A673 (cell line): ENCODE measurements at regions not wholly inside any gene's neighbourhood (a gene's known extent, or its start where the extent isn't known, plus 50 kb on each side); places are given as distances from the start of the nearest gene placed in this dataset.

Source experiments
- BruUV-seq: library from RNA; stranded (reverse); fragments of 400-500 nt; replicated peaks from 2 replicates; lab custom pipeline; 2021; lab: Mats Ljungman, UMichigan
- CTCF ChIA-PET: fragments of 300-600 bp; sonication (Branson Sonifier 250); formaldehyde crosslinking; loops from one replicate; lab custom pipeline; 2022; ENCODE audit warnings: antibody characterized with exemption; lab: Charles Lee
- POLR2A ChIA-PET: fragments of 300-600 bp; sonication (Branson Sonifier 250); formaldehyde crosslinking; loops from one replicate; lab custom pipeline; 2022; ENCODE audit warnings: antibody characterized with exemption; ENCODE audit not compliant: low non-redundant PET; lab: Charles Lee
- DNase-seq: peaks from one replicate; pipeline ENCODE4 v3.0.0-alpha.2; 2015; ENCODE audit warnings: low spot score
- H3K27ac ChIP-seq: fragments of 200-600 bp; sonication (generic); 2 replicates; pipeline ENCODE4 v1.5.1; 2016; ENCODE audit warnings: mixed run types, low read depth, mild to moderate bottlenecking, mixed read lengths, antibody characterized with exemption, low read length; ENCODE audit not compliant: poor library complexity, severe bottlenecking
- H3K27me3 ChIP-seq: fragments of 200-600 bp; sonication (generic); replicated peaks from 2 replicates; pipeline ENCODE4 v1.6.1; 2017; ENCODE audit warnings: mixed run types, low read depth, mild to moderate bottlenecking, mixed read lengths, antibody characterized with exemption, low read length; ENCODE audit not compliant: insufficient read depth, poor library complexity
- H3K36me3 ChIP-seq: fragments of 200-600 bp; sonication (generic); 2 replicates; pipeline ENCODE4 v1.6.1; 2016; ENCODE audit warnings: mixed run types, mild to moderate bottlenecking, mixed read lengths, antibody characterized with exemption, low read length; ENCODE audit not compliant: insufficient read depth, poor library complexity, severe bottlenecking
- H3K4me1 ChIP-seq: fragments of 200-600 bp; sonication (generic); 2 replicates; pipeline ENCODE4 v1.6.1; 2017; ENCODE audit warnings: mixed run types, mild to moderate bottlenecking, mixed read lengths, antibody characterized with exemption, low read length; ENCODE audit not compliant: insufficient read depth, poor library complexity, severe bottlenecking
- H3K4me3 ChIP-seq: fragments of 200-600 bp; sonication (generic); 2 replicates; pipeline ENCODE4 v1.5.1; 2016; ENCODE audit warnings: low read depth, mixed run types, mild to moderate bottlenecking, mixed read lengths, low read length; ENCODE audit not compliant: poor library complexity, severe bottlenecking
- H3K9me3 ChIP-seq: fragments of 200-600 bp; sonication (generic); 2 replicates; pipeline ENCODE4 v1.6.1; 2016; ENCODE audit warnings: mixed run types, low read depth, mild to moderate bottlenecking, mixed read lengths, antibody characterized with exemption, low read length; ENCODE audit not compliant: poor library complexity, severe bottlenecking
- EZH2 ChIP-seq: fragments of 200-600 bp; sonication (generic); IDR thresholded peaks from 2 replicates; pipeline ENCODE4 v1.6.1; 2017; ENCODE audit warnings: borderline replicate concordance, low read depth, mild to moderate bottlenecking, mixed read lengths, antibody characterized with exemption, low read length; ENCODE audit not compliant: poor library complexity, severe bottlenecking
- intact Hi-C: fragments of 100-400 bp; cut with micrococcal nuclease; formaldehyde crosslinking; loops from one replicate; pipeline ENCODE4 v1.10.0; 2022; ENCODE audit not compliant: unreplicated experiment
- TF ChIP-seq, protein P1 (sequence below): fragments of 300-800, 200-600 bp; sonication (generic); conservative IDR thresholded peaks from 2 replicates; pipeline ENCODE4 v1.5.1; 2017; ENCODE audit warnings: low read depth, mild to moderate bottlenecking, antibody characterized with exemption, low read length, moderate library complexity, mixed read lengths

DNA sequence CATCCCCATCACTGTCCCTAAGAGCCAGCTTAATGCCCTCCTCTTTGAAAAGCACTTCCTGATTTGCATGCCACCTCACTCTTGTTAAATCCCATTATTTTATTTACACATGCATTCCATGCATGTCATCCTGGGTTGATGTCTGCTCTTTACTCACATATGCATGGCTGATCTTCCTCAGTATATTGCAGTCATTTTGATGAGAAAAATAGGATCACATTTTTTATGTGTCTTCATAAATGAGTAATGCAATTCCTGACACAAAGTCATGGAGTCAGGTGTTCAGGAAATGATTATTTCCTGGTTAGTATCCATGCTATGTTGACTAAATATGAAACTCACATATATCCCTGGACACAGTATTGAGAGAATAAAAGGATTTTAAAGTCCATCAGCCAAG, 204.7 kb downstream of the SLIT2 start:
- peak; percentile 27 for DNase-seq
- intact Hi-C loops = no loop called here
- TF ChIP-seq, protein P1, sequence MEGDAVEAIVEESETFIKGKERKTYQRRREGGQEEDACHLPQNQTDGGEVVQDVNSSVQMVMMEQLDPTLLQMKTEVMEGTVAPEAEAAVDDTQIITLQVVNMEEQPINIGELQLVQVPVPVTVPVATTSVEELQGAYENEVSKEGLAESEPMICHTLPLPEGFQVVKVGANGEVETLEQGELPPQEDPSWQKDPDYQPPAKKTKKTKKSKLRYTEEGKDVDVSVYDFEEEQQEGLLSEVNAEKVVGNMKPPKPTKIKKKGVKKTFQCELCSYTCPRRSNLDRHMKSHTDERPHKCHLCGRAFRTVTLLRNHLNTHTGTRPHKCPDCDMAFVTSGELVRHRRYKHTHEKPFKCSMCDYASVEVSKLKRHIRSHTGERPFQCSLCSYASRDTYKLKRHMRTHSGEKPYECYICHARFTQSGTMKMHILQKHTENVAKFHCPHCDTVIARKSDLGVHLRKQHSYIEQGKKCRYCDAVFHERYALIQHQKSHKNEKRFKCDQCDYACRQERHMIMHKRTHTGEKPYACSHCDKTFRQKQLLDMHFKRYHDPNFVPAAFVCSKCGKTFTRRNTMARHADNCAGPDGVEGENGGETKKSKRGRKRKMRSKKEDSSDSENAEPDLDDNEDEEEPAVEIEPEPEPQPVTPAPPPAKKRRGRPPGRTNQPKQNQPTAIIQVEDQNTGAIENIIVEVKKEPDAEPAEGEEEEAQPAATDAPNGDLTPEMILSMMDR = no peak
- TF ChIP-seq EZH2 = no peak
- BruUV-seq = no TSS peak
- no peak overlapping the region for H3K4me3 ChIP-seq
- peaks cover 21% of the 10 kb centered on the region for H3K4me1 ChIP-seq
- CTCF ChIA-PET = no interaction called here
- H3K27ac ChIP-seq = no peak overlapping the region
- POLR2A ChIA-PET = no interaction called here
- no peaks in the 10 kb centered on the region for H3K27me3 ChIP-seq
- no peaks in the 10 kb centered on the region for H3K36me3 ChIP-seq
- no peaks in the 10 kb centered on the region for H3K9me3 ChIP-seq

DNA sequence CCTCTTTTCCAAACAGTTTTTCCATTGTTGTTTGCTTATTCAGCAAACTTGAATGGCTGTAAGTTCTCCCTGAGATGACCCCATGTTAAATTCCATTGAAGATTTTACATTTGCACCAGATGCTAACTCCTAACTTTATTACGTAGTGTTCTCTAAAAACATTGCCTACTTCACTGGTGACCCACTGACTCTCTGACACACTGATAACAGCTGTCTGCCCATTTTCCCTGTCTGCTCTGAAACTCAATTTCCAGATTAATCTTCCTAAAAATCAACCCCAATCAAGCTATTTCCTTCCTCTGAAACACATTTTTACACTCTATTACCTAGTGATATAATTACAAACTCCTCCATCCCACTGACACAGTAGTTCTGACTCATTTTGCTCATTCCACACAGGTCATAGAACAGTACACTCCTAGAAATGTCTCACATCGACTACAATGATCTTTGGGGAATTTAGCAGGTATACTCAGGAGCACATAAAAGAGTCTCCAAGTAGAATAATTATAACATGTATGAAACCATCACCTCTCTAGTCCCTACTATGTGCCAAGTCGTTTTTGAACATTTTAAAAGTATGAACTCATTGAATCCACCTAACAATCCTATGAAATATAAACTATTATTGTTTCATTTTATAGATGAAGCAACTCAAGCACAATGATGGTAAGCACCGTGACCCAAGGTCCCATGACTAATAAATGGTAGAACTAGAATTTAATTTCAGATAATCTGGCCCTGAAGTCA, 210.9 kb downstream of the SLIT2 start:
- H3K36me3 ChIP-seq = no peaks in the 10 kb centered on the region
- BruUV-seq = no TSS peak
- no peaks in the 10 kb centered on the region for H3K27me3 ChIP-seq
- no peak for DNase-seq
- H3K27ac ChIP-seq = no peak overlapping the region
- TF ChIP-seq EZH2 = no peak
- TF ChIP-seq, protein P1 = no peak
- POLR2A ChIA-PET = no interaction called here
- intact Hi-C loops = no loop called here
- H3K4me3 ChIP-seq = no peak overlapping the region
- CTCF ChIA-PET = no interaction called here
- H3K9me3 ChIP-seq = no peaks in the 10 kb centered on the region
- H3K4me1 ChIP-seq = peaks cover 8% of the 10 kb centered on the region

DNA sequence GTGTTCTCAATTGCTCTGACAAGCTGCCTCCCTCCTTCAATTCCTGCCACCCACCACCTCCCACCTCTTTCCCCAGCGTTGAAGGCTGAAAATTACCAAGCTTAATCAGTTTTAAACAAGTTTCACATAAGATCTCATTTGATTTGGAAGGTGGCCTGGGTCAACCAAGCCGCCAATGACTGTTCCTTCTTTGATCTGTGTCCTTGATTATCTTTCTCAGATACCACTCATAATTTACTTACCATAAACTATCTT, 211.4 kb downstream of the SLIT2 start:
- H3K27me3 ChIP-seq = no peaks in the 10 kb centered on the region
- POLR2A ChIA-PET = interaction anchor here (0.7 kb wide), 2 partner anchors 262 to 377 kb away, joined by 4 to 9 read pairs; no protein-coding TSS in a partner anchor
- peaks cover 8% of the 10 kb centered on the region for H3K4me1 ChIP-seq
- intact Hi-C loops = no loop called here
- no peak overlapping the region for H3K4me3 ChIP-seq
- H3K9me3 ChIP-seq = no peaks in the 10 kb centered on the region
- H3K27ac ChIP-seq = no peak overlapping the region
- no peaks in the 10 kb centered on the region for H3K36me3 ChIP-seq
- CTCF ChIA-PET = no interaction called here
- TF ChIP-seq, protein P1 = no peak
- TF ChIP-seq EZH2 = no peak
- BruUV-seq = no TSS peak
- DNase-seq = no peak
